Testis (tissue), 2 donors: ENCODE measurements at regions not wholly inside any gene's neighbourhood (a gene's known extent, or its start where the extent isn't known, plus 50 kb on each side); places are given as distances from the start of the nearest gene placed in this dataset.

Experiments
- DNase-seq: peaks from one replicate; pipeline ENCODE4 v3.0.0-alpha.2; 2019
- H3K27ac ChIP-seq, 2 donors: fragments of 200-600 bp; sonication (generic); one replicate each; pipeline ENCODE4 v1.5.1; 2019
- H3K27me3 ChIP-seq: fragments of 200-600 bp; sonication (generic); one replicate; pipeline ENCODE4 v1.5.1; 2019
- H3K36me3 ChIP-seq: fragments of 200-600 bp; sonication (generic); one replicate; pipeline ENCODE4 v1.5.1; 2017; ENCODE audit warnings: low read depth; ENCODE audit errors: missing control alignments
- H3K4me1 ChIP-seq: fragments of 200-600 bp; sonication (generic); one replicate; pipeline ENCODE4 v1.5.1; 2019
- H3K4me3 ChIP-seq, 2 donors: fragments of 200-600 bp; sonication (generic); one replicate each; pipeline ENCODE4 v1.5.1; 2017 to 2019
- H3K9me3 ChIP-seq: fragments of 200-600 bp; sonication (generic); one replicate; pipeline ENCODE4 v1.5.1; 2017
- CTCF ChIP-seq, 3 experiments: fragments of 450-650 bp in 2 of 3; fragments of 200-600 bp in 1 of 3; sonication (generic) in 1 of 3; IDR thresholded peaks; one replicate each; pipeline ENCODE4 v1.5.1; 2016 to 2019; ENCODE audit warnings: antibody characterized with exemption in 3 of 3, mild to moderate bottlenecking in 2 of 3, moderate library complexity in 1 of 3
- POLR2A ChIP-seq: fragments of 450-650 bp; IDR thresholded peaks from one replicate; pipeline ENCODE4 v1.6.1; 2017; ENCODE audit warnings: antibody characterized with exemption, mild to moderate bottlenecking, moderate library complexity
- WGBS, 2 donors: methylation state at CpG; one replicate each; pipeline ENCODE4 v1.1.5; 2018; 5-methylcytosine and 5-hydroxymethylcytosine counted together
- intact Hi-C: fragments of 100-400 bp; cut with DNase I; formaldehyde crosslinking; loops from one replicate; pipeline ENCODE4 v1.15.1; 2023; ENCODE audit warnings: low total_unique reads

GRCh38 chr1:218525031-218525430 is 179.9 kb downstream of the TGFB2 start:
- H3K9me3 ChIP-seq, result no peaks in the 10 kb centered on the region
- intact Hi-C loops, result no loop called here
- TF ChIP-seq CTCF (IDR thresholded peaks at IDR 0.05) (no peak), POLR2A (no peak)
- DNase-seq, result no peak
- 76 to 87% methylated on average over 6 of the region's 6 CpGs for WGBS, 2 donors
- H3K27me3 ChIP-seq, result no peaks in the 10 kb centered on the region
- H3K4me3 ChIP-seq, result no peak overlapping the region
- no peaks in the 10 kb centered on the region for H3K36me3 ChIP-seq
- no peak overlapping the region for H3K27ac ChIP-seq
- H3K4me1 ChIP-seq, result no peaks in the 10 kb centered on the region

- Histone ChIP-seq H3K27me3 (no peaks in the 10 kb centered on the region), H3K9me3 (no peaks in the 10 kb centered on the region), H3K4me1 (no peaks in the 10 kb centered on the region), H3K36me3 (no peaks in the 10 kb centered on the region), H3K4me3 (no peak overlapping the region), H3K27ac (no peak overlapping the region)
- DNase-seq, result no peak
- TF ChIP-seq CTCF (IDR thresholded peaks at IDR 0.05) (no peak), POLR2A (no peak)
- WGBS, 2 donors, result 82 to 89% methylated on average over 3 of the region's 3 CpGs
- intact Hi-C loops, result no loop called here
Observed at GRCh38 chr1:218525451-218526197, 180.5 kb downstream of the TGFB2 start.

- WGBS, 2 donors, result 89 to 91% methylated on average over 1 of the region's 1 CpG
- H3K9me3 ChIP-seq, result no peaks in the 10 kb centered on the region
Observed at GRCh38 chr1:218526198-218526580, 181.1 kb downstream of the TGFB2 start.

GRCh38 chr1:218527737-218528136 is 182.6 kb downstream of the TGFB2 start:
- Histone ChIP-seq H3K4me1 (no peaks in the 10 kb centered on the region), H3K36me3 (no peaks in the 10 kb centered on the region), H3K27me3 (no peaks in the 10 kb centered on the region), H3K9me3 (no peaks in the 10 kb centered on the region), H3K27ac (no peak overlapping the region), H3K4me3 (no peak overlapping the region)
- no peak for TF ChIP-seq POLR2A
- no peak for TF ChIP-seq CTCF (IDR thresholded peaks at IDR 0.05)
- WGBS, 2 donors, result 87 to 95% methylated on average over 3 of the region's 3 CpGs
- DNase-seq, result no peak
- intact Hi-C loops, result no loop called here

More at GRCh38 chr1:218526198-218526580, 181.1 kb downstream of the TGFB2 start:
- H3K4me1 ChIP-seq, result no peaks in the 10 kb centered on the region
- H3K27me3 ChIP-seq, result no peaks in the 10 kb centered on the region
- no peak for DNase-seq
- H3K27ac ChIP-seq, result no peak overlapping the region
- no peak overlapping the region for H3K4me3 ChIP-seq
- TF ChIP-seq CTCF (IDR thresholded peaks at IDR 0.05) (no peak), POLR2A (no peak)
- H3K36me3 ChIP-seq, result no peaks in the 10 kb centered on the region
- intact Hi-C loops, result no loop called here

- DNase-seq, result no peak
- intact Hi-C loops, result no loop called here
- Histone ChIP-seq H3K4me3 (no peak overlapping the region), H3K36me3 (no peaks in the 10 kb centered on the region), H3K27ac (no peak overlapping the region), H3K27me3 (no peaks in the 10 kb centered on the region), H3K4me1 (no peaks in the 10 kb centered on the region), H3K9me3 (no peaks in the 10 kb centered on the region)
- TF ChIP-seq POLR2A (no peak), CTCF (IDR thresholded peaks at IDR 0.05) (no peak)
- 78 to 80% methylated on average over 6 of the region's 6 CpGs for WGBS, 2 donors
Observed at GRCh38 chr1:218529646-218530300, 184.6 kb downstream of the TGFB2 start.
